ENCODE measurements at regions not wholly inside any gene's neighbourhood (a gene's known extent, or its start where the extent isn't known, plus 50 kb on each side); places are given as distances from the start of the nearest gene placed in this dataset.

DNA sequence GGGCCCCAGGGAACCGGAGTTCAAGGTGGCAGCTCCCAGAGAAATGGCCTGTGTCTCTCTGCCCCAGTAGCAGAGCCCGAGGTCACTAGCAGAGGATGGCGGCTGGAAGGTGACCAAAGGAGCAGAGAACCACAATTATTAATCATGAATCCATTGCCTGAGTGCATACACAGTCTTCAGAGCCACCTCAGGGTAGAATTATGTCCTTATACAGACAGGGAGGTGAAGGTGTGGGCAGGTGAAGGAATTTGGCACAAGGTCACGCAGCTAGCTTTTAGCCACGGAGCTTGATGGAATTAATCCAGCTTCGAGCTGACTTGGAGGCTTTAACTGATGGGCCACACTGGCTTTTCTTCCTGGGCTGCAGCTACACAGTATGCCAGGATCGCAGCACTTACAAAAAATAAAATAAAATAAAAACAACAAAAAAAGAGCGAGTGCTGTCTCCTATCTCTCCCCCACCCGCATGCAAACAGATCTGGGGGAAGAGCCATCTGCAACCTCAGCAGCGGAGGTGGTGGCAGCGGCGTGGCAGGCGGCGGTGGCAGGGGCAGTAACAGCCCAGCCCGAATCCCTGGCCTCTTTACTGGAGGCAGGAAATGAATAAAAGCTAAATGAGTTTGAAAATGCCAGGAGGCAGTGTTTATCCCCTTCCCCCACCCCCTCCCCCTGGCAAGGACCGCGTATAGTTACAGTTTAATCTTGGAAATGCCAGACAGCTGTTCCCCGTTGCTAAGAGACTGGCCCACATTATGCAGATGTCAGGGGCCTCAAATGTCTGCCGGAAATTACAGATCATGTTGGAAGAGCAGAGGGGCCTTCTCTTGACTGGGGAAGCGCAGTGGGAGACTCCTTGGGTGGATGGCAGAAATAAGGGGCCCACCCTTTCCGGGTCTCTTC is 93.5 kb downstream of the LRRC74A start:
- peak in 2 of 3 donors; percentile 28 to 53 for TF ChIP-seq POLR2AphosphoS5 (IDR thresholded peaks at IDR 0.05)
- TF ChIP-seq, protein P1, sequence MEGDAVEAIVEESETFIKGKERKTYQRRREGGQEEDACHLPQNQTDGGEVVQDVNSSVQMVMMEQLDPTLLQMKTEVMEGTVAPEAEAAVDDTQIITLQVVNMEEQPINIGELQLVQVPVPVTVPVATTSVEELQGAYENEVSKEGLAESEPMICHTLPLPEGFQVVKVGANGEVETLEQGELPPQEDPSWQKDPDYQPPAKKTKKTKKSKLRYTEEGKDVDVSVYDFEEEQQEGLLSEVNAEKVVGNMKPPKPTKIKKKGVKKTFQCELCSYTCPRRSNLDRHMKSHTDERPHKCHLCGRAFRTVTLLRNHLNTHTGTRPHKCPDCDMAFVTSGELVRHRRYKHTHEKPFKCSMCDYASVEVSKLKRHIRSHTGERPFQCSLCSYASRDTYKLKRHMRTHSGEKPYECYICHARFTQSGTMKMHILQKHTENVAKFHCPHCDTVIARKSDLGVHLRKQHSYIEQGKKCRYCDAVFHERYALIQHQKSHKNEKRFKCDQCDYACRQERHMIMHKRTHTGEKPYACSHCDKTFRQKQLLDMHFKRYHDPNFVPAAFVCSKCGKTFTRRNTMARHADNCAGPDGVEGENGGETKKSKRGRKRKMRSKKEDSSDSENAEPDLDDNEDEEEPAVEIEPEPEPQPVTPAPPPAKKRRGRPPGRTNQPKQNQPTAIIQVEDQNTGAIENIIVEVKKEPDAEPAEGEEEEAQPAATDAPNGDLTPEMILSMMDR (IDR thresholded peaks at IDR 0.05 in 8 of 11, conservative IDR thresholded peaks at IDR 0.05 in 3 of 11), result no peak
